ENCODE measurements at regions not wholly inside any gene's neighbourhood (a gene's known extent, or its start where the extent isn't known, plus 50 kb on each side); places are given as distances from the start of the nearest gene placed in this dataset.

GRCh38 chr1:221839321-221839720 lies 97.4 kb upstream of the DUSP10 start:
- no peak for TF ChIP-seq BHLHE40 (IDR thresholded peaks at IDR 0.05; ENCODE audit: borderline replicate concordance)
- TF ChIP-seq L3MBTL2 (conservative IDR thresholded peaks at IDR 0.05): no peak
- TF ChIP-seq FOXK2 (IDR thresholded peaks at IDR 0.05): no peak
- no peak for TF ChIP-seq FOXM1 (IDR thresholded peaks at IDR 0.05; ENCODE audit: borderline replicate concordance)
- no peak for TF ChIP-seq ELF4 (IDR thresholded peaks at IDR 0.05)
- no peak for TF ChIP-seq SP1 (IDR thresholded peaks at IDR 0.05)
- no peak for TF ChIP-seq ARNT (IDR thresholded peaks at IDR 0.05)
